GM19463 (cell line): ENCODE measurements at regions not wholly inside any gene's neighbourhood (a gene's known extent, or its start where the extent isn't known, plus 50 kb on each side); places are given as distances from the start of the nearest gene placed in this dataset.

Experiments used
- ATAC-seq: cut with Tn5 transposase; IDR thresholded peaks from one replicate; pipeline ENCODE4 v1.9.1; 2021; ENCODE audit warnings: mild to moderate bottlenecking, moderate library complexity; ENCODE audit not compliant: unreplicated experiment

GRCh38 chr16:65224994-65225393 lies 103.1 kb upstream of the CDH11 start:
- no peak for ATAC-seq

DNA sequence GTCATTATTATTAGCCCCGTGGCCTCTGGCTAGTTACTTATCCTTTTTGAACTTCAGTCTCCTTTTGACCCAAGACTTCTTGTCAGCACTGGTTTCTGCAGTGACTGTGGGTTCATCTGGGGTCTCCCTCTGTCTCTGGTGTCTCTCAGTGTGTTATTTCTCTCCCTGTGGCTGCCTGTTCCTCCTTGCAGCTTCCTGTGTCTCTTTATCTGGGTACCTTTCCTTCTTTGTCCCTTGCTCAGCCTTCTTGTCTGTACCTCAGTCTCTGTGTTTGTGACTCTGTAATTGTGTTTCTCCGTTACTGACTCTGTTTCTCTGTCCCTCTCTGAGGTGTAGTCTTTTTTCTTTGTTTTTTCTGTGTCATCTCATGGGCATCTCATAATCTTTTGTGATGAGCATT lies 102.6 kb upstream of the CDH11 start:
- no peak for ATAC-seq

GRCh38 chr16:65223335-65223734 lies 101.5 kb upstream of the CDH11 start:
- no peak for ATAC-seq

DNA sequence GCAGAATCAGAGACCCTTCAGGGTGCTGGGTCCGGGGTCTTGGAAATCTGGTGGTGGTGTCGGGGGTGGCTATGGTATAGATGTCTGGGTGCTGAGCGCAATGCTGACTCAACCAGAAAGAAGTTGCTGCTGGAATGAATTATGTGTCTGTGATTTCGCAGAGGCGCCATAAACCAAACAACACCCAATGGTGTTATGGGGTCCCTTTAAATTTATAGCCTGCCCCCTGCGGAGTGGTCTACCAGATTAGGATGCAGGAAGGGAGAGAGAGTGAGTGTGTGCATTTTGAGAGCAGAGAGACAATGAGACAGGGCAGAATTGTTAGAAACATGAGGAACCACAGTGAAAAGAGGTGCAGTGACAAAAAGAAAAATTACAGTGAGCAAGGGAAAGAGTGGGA lies 100.7 kb upstream of the CDH11 start:
- ATAC-seq, result no peak

GRCh38 chr16:65222049-65222448 lies 100.2 kb upstream of the CDH11 start:
- ATAC-seq, result no peak

- ATAC-seq, result no peak
Measured at GRCh38 chr16:65219786-65220185, 97.9 kb upstream of the CDH11 start.

GRCh38 chr16:65218348-65218747 lies 96.5 kb upstream of the CDH11 start:
- ATAC-seq, result no peak

GRCh38 chr16:65213866-65214595 lies 92.2 kb upstream of the CDH11 start:
- ATAC-seq, result no peak

DNA sequence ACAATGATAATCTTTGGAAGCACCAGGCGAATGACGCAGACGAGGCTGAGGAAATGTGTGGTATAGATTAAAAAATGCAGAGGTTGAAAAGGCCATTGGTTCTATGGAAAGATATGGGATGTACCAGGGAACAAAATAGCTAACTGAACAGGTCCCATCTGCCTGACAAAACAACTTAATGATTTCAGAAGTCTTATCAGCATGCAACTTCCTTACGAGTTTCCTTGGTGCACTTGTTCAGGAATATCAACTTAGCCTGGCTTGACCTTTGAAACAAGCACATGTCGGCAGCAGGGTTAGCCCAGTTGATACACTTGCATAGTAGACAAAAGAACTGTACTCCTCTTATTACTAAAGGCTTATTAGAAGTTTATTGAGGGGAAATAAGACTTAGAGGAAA lies 90.9 kb upstream of the CDH11 start:
- no peak for ATAC-seq

DNA sequence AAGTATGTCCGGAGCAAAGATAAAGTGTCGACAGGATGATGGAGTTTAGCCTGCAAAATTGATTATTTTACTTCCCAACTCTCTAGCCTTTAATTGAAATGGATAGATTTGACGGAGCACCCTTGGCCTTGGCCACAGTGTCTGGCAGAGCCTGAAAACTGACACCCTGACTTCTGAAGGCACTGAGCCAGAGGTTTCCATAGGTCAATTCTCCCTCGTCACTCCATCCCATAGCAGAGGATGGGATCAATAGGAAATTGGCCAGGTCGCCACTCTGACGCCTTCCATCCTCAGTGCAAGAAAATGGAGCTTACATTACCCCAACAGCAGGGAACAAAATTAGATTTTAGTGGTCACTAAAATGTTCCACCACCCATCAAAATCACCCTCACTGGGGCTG lies 90.4 kb upstream of the CDH11 start:
- no peak for ATAC-seq

DNA sequence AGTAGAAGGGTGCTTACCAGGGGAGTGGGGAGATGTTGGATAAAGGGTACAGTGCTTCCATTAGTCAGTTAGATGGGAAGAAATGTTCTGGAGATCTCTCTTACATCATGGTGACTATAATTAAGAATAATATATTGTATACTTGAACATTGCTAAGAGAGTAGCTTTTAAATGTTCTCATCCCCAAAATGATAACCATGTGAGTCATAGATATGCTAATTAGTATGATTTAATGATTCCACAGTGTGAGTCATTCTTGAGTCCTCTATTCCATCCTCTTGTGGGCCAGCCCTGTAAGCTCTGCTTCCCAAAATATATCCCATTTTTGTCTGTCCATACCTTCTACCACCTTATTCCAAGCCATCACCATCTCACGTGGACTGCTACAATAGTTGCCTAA lies 80.6 kb upstream of the CDH11 start:
- ATAC-seq, result no peak

- ATAC-seq, result no peak
Measured at GRCh38 chr16:65201511-65201910, 79.6 kb upstream of the CDH11 start.

DNA sequence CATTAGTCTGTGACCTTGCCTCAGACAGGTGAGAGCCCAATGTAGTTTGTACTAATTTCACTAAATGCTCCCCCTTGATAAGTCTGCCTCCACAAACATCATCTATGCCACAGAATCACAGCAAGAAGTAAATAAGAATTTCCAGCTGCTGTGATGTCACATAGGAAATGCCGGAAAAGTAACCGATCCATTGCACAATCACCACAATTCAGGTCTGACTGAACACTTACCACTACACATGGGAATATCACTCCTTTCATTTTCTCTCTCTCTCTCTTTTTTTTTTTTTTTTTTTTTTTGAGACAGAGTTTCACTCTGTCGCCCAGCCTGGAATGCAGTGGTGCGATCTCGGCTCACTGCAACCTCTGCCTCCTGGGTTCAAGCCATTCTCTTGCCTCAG lies 79.0 kb upstream of the CDH11 start:
- ATAC-seq, result no peak

- no peak for ATAC-seq
Measured at GRCh38 chr16:65200156-65200773, 78.4 kb upstream of the CDH11 start.

- ATAC-seq, result no peak
Measured at GRCh38 chr16:65196420-65197075, 74.7 kb upstream of the CDH11 start.

GRCh38 chr16:65195998-65196397 lies 74.1 kb upstream of the CDH11 start:
- no peak for ATAC-seq

DNA sequence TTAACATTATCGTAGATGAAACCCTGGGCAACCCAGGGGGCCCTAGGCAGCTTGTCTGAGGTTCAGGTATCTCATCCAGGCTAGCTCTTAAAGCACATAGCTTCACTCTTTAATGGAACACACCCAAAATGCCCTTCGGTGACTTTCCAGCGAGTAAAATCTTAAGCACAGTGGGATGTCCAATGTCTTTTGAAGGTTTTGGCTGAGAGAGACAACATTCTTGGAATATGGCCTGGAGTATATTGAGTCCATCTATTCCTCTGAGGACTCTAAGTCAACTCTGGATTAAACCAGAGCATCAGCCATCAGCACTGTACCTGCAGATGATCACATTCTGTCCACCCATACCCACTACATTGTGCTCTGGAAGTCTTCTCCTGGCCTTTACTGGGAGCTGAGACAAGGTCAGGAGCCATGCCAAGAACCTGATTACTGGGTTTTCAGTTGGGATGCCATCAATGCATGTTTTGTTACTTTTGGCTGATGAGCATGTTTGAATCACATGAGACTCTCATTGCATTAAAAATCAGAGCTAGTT lies 63.4 kb upstream of the CDH11 start:
- no peak for ATAC-seq

DNA sequence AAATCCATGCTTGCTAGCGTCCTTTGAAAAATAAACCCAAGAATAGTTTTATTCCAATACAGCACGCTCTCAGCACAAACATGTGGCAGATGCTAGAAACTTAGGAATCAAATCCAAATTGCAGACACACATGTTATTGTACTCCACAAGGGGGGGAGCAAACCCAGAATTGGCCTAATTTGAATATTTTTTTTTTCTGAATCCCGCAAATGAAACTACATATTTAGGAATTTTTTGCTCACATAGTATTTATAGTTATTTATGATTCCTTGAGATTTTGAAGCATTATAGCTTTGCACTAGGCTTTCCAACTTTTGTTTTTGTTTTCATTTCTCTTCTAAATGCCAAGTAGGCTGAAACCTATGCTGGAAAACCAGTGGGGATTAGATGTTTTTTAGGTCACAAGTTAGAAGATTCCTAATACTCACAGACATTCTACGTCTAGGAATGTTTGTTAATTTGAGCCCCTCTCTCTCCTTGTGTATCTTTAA lies 59.3 kb upstream of the CDH11 start:
- ATAC-seq, result no peak

DNA sequence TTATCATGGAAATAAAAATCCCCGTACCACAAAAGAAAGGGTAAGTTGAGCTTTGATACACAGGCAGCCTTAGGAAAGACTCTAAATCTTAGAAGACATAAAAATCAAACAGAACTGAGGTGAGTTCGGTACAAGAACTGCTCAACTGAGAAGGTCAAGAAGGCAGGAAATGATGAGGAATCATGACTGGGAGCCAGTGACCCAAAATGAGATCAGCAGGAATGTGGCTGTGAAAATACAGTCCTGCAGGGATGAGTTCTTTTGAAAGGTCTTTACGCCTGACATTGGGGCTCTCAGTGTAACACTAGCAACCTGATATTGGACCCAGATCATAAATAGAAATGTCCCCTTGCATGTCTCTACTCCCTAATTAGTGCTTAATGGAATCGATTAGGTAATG lies 56.3 kb upstream of the CDH11 start:
- no peak for ATAC-seq

GRCh38 chr16:65176603-65177002 lies 54.7 kb upstream of the CDH11 start:
- no peak for ATAC-seq

DNA sequence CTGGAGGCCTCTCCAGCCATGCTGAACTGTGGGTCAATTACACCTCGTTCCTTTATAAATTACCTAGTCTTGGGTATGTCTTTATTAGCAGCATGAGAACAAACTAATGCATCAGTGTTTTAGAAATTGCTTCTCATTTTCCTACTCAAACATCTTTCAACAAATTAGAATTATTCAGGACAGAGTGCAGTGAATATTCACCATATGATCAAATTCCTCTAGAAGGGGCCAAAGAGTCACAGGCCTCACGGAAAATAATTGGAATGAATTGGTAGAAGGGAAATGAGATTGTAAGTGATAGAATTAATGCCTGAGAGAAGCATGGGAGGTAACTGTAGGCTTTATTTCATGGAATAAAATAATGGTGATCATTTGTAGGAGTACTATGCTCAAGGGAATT lies 50.5 kb upstream of the CDH11 start:
- ATAC-seq, result no peak
